ENCODE measurements at regions not wholly inside any gene's neighbourhood (a gene's known extent, or its start where the extent isn't known, plus 50 kb on each side); places are given as distances from the start of the nearest gene placed in this dataset.

DNA sequence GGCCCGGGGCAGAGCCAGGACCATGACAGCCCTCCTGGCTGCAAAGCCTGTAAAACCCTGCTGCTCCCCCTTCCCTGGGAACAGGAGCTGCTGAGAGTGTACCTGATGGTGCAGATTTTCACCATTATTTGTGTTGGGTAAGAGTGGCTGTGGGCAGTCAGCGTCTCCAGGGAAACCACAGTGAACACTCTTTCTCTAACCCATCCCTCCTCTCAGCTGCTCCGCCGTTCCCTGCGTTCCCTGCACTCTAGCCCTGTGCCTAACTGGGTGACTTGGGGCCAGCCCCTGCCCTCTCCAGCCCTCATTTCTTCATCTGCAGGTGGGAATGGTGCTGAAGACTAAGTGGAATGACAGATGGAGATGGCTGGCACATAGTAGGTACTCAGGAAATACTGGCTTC, 75.9 kb upstream of the PCBD1 start:
- Histone ChIP-seq H3K9me3 (no peaks in the 10 kb centered on the region), H3K4me1 (ENCODE audit: control insufficient read depth in 1 of 2, insufficient read depth in 2 of 2, low read depth in 1 of 2, low read length in 1 of 2) (peaks cover 0 to 7% of the 10 kb centered on the region in 2 experiments; a peak in 1 of 4 replicates), H4K20me1 (ENCODE audit: insufficient read depth) (no peaks in the 10 kb centered on the region), H3K36me3 (replicated peaks in 1 of 2; ENCODE audit: control insufficient read depth in 1 of 2, insufficient read depth in 2 of 2, low read length in 1 of 2) (no peaks in the 10 kb centered on the region), H3K27ac (ENCODE audit: low read depth in 2 of 2, low read length in 1 of 2) (no peak overlapping the region), H3K4me2 (no peak overlapping the region), H3K9ac (no peak overlapping the region), H3K4me3 (ENCODE audit: low read depth in 2 of 2, low read length in 1 of 2) (no peak overlapping the region), H3K9me2 (no peaks in the 10 kb centered on the region), H3F3A (replicated peaks; ENCODE audit: insufficient read depth) (no peaks in the 10 kb centered on the region), H3K27me3 (ENCODE audit: insufficient read depth) (no peaks in the 10 kb centered on the region), H2AFZ (ENCODE audit: low read depth) (no peak overlapping the region), H3K79me2 (ENCODE audit: insufficient read depth) (no peaks in the 10 kb centered on the region)
- POLR2A ChIA-PET = no interaction called here
- 45% methylated on average over 5 of the region's 5 CpGs for WGBS (ENCODE audit: low lambda C conversion rate)
- DNase-seq = no peak
- CTCF ChIA-PET = interaction anchor here (0.7 kb wide), 1 partner anchor 19 kb away, joined by 3 read pairs; no protein-coding TSS in a partner anchor
- TF ChIP-seq ELF1 (IDR thresholded peaks at IDR 0.05) (no peak), TEAD4 (IDR thresholded peaks at IDR 0.05; ENCODE audit: borderline replicate concordance, insufficient read depth) (no peak), EZH2phosphoT487 (IDR thresholded peaks at IDR 0.05; ENCODE audit: borderline replicate concordance, low read depth) (no peak), MEF2A (IDR thresholded peaks at IDR 0.05; ENCODE audit: borderline replicate concordance, low read depth) (no peak), NRF1 (IDR thresholded peaks at IDR 0.05; ENCODE audit: low read depth, low read length) (no peak)

DNA sequence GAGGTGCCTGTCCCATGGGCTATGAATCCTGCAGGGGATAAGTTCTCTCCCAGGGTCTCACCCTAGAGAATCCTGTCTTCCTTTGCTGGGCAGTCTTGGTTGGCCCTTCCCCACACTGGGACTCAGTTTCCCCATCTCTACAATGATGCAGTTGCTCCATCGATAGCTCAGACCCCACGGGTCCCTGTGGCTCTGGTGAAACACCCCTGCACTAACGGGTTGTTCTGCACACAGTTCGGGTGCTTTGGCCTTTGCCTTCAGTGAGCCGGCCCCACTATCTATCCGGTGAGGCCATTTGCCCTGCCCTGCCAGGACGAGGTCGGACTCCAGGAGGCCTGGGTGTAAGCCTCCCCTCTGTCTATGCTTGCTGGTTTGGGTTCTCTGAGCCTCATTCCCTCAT, 76.5 kb upstream of the PCBD1 start:
- Histone ChIP-seq H4K20me1 (ENCODE audit: insufficient read depth) (no peaks in the 10 kb centered on the region), H3K27me3 (ENCODE audit: insufficient read depth) (no peaks in the 10 kb centered on the region), H3K27ac (ENCODE audit: low read depth in 2 of 2, low read length in 1 of 2) (no peak overlapping the region), H2AFZ (ENCODE audit: low read depth) (no peak overlapping the region), H3K4me3 (ENCODE audit: low read depth in 2 of 2, low read length in 1 of 2) (no peak overlapping the region), H3K9ac (no peak overlapping the region), H3F3A (replicated peaks; ENCODE audit: insufficient read depth) (no peaks in the 10 kb centered on the region), H3K9me2 (no peaks in the 10 kb centered on the region), H3K9me3 (no peaks in the 10 kb centered on the region), H3K4me2 (no peak overlapping the region), H3K4me1 (ENCODE audit: control insufficient read depth in 1 of 2, insufficient read depth in 2 of 2, low read depth in 1 of 2, low read length in 1 of 2) (peaks cover 0 to 7% of the 10 kb centered on the region in 2 experiments; a peak in 1 of 4 replicates), H3K79me2 (ENCODE audit: insufficient read depth) (no peaks in the 10 kb centered on the region), H3K36me3 (replicated peaks in 1 of 2; ENCODE audit: control insufficient read depth in 1 of 2, insufficient read depth in 2 of 2, low read length in 1 of 2) (no peaks in the 10 kb centered on the region)
- POLR2A ChIA-PET = no interaction called here
- WGBS (ENCODE audit: low lambda C conversion rate) = 55% methylated on average over 8 of the region's 8 CpGs
- TF ChIP-seq GABPA (IDR thresholded peaks at IDR 0.05; ENCODE audit: low read depth) = no peak
- CTCF ChIA-PET = no interaction called here
- no peak for DNase-seq

DNA sequence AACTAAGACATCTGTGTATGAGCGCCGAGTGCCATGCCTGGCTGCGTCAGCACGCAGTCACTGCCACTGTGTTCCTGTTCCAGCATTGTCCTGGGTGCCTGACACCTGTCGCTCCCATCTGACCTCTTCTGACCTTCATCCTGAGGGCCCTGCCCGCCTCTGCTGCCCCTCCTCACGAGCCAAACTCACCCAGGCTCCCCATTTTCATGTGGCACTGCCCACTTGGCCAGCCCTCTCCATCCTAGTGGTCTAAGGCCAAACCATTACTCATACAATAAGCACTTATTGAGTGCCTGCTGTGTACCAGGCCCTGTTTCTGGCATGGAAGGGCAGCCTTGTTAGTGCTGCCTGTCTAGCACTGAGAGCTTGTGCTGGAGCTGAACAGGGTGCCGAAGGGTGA, 77.2 kb upstream of the PCBD1 start:
- Histone ChIP-seq H2AFZ (ENCODE audit: low read depth) (no peak overlapping the region), H3K36me3 (replicated peaks in 1 of 2; ENCODE audit: control insufficient read depth in 1 of 2, insufficient read depth in 2 of 2, low read length in 1 of 2) (no peaks in the 10 kb centered on the region), H3K9me2 (no peaks in the 10 kb centered on the region), H3K4me2 (no peak overlapping the region), H3K4me3 (ENCODE audit: low read depth in 2 of 2, low read length in 1 of 2) (no peak overlapping the region), H3K27me3 (ENCODE audit: insufficient read depth) (no peaks in the 10 kb centered on the region), H4K20me1 (ENCODE audit: insufficient read depth) (no peaks in the 10 kb centered on the region), H3K4me1 (ENCODE audit: control insufficient read depth in 1 of 2, insufficient read depth in 2 of 2, low read depth in 1 of 2, low read length in 1 of 2) (peaks cover 0 to 7% of the 10 kb centered on the region in 2 experiments; a peak in 1 of 4 replicates), H3K9ac (no peak overlapping the region), H3F3A (replicated peaks; ENCODE audit: insufficient read depth) (no peaks in the 10 kb centered on the region), H3K27ac (ENCODE audit: low read depth in 2 of 2, low read length in 1 of 2) (no peak overlapping the region), H3K79me2 (ENCODE audit: insufficient read depth) (no peaks in the 10 kb centered on the region), H3K9me3 (no peaks in the 10 kb centered on the region)
- TF ChIP-seq, protein P1, sequence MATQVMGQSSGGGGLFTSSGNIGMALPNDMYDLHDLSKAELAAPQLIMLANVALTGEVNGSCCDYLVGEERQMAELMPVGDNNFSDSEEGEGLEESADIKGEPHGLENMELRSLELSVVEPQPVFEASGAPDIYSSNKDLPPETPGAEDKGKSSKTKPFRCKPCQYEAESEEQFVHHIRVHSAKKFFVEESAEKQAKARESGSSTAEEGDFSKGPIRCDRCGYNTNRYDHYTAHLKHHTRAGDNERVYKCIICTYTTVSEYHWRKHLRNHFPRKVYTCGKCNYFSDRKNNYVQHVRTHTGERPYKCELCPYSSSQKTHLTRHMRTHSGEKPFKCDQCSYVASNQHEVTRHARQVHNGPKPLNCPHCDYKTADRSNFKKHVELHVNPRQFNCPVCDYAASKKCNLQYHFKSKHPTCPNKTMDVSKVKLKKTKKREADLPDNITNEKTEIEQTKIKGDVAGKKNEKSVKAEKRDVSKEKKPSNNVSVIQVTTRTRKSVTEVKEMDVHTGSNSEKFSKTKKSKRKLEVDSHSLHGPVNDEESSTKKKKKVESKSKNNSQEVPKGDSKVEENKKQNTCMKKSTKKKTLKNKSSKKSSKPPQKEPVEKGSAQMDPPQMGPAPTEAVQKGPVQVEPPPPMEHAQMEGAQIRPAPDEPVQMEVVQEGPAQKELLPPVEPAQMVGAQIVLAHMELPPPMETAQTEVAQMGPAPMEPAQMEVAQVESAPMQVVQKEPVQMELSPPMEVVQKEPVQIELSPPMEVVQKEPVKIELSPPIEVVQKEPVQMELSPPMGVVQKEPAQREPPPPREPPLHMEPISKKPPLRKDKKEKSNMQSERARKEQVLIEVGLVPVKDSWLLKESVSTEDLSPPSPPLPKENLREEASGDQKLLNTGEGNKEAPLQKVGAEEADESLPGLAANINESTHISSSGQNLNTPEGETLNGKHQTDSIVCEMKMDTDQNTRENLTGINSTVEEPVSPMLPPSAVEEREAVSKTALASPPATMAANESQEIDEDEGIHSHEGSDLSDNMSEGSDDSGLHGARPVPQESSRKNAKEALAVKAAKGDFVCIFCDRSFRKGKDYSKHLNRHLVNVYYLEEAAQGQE (IDR thresholded peaks at IDR 0.05; ENCODE audit: low read depth, low read length) = no peak
- TF ChIP-seq MEF2A (IDR thresholded peaks at IDR 0.05; ENCODE audit: borderline replicate concordance, low read depth) = no peak
- no peak for TF ChIP-seq POLR2AphosphoS5 (IDR thresholded peaks at IDR 0.05; ENCODE audit: low read depth, low read length)
- 66% methylated on average over 7 of the region's 8 CpGs for WGBS (ENCODE audit: low lambda C conversion rate)
- ChIA-PET POLR2A (no interaction called here), CTCF (no interaction called here)
- DNase-seq = no peak
